ENCODE measurements at regions not wholly inside any gene's neighbourhood (a gene's known extent, or its start where the extent isn't known, plus 50 kb on each side); places are given as distances from the start of the nearest gene placed in this dataset.
"Not testable (repeated sequence)": the region's sequence is repeated elsewhere in the genome, so short reads cannot be mapped to it uniquely, and the experiment has no call there.

DNA sequence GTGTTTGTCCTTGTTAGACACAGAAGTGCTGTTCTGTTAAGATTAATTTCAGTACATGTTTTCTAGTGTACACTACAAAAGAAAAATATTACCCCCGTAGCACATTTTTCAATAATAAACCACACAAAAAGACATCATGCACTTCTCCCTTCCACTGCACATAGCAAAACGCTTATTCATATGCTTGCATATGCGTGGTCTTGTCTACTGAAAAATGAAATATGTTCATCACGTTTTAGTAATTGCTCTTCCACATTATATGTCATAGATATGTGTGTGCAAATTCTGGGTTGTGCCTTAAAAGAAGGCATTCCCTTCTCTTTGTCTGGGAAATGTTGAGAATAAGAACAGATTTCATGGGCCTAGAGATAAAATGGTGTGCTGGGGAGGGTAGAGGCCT is 353.9 kb downstream of the NSUN3 start:
- DNase-seq = no peak

DNA sequence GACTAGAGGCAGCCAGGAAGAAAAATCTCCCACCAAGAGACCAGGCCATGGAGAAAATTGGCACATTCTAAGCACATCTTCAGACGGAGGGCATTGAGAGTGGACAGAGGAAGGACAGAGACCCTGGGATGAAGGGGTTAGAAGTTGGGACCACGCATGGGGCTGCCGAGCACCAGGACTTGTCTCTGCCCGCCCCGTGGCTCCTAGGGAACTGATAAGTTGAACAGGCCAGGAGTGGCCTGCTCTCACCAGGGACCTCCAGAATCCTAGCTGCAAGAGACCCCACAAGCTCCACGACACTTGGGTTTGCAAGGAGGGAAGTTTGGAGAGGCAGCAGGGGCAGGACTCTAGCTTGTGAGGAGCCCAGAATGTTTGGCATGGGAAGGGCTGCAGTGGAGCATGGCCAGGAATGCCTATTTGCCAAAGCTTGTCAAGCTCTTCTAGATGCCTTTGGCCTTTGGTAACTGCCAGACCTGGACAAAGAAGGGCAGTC is 355.1 kb downstream of the NSUN3 start:
- no peak for DNase-seq

DNA sequence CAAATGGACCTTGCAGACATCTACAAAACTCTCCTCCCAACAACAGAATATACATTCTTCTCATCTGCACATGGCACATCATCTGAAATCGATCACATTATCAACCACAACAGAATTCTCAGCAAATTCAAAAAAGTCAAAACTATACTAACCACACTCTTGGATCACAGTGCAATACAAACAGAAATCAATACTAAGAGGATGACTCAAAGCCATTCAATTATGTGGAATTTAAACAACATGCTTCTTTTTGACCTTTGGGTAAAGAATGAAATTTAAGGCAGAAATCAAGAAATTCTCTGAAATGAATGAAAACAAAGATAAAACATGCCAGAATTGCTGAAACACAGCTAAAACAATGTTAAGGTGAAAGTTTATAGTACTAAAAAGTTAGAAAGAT is 358.1 kb downstream of the NSUN3 start:
- DNase-seq = no peak

DNA sequence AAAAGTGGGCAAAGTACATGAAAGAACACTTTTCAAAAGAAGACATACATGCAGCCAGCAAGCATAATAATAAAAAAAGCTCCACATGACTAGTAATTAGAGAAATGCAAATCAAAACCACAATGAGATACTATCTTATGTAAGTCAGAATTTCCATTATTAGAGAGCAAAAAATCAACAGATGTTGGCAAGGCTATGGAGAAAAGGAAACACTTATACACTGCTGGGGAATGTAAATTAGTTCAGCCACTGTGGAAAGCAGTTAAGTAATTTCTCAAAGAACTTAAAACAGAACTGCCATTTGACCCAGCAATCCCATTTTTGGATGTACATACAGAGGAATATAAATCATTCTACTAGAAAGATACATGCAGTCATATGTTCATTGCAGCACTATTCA is 360.7 kb downstream of the NSUN3 start:
- no peak for DNase-seq

DNA sequence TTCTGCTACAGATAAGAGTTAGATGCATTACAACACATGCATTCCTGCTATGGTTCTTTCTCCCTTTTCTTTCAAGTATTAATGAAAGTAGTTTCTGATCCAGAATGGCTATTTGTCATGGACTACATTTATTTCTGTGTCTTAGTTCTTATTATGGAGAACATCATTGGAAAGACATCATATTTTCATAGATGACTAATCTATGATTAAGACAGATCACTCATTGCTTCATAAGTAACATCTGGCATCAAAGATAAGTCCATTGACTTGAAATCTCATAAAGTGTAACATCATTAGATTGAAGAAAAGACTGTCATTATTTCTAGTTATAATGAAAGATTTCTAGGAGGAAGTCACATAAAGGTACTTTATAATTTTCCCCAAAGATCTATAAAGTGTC is 366.7 kb downstream of the NSUN3 start:
- DNase-seq = no peak

DNA sequence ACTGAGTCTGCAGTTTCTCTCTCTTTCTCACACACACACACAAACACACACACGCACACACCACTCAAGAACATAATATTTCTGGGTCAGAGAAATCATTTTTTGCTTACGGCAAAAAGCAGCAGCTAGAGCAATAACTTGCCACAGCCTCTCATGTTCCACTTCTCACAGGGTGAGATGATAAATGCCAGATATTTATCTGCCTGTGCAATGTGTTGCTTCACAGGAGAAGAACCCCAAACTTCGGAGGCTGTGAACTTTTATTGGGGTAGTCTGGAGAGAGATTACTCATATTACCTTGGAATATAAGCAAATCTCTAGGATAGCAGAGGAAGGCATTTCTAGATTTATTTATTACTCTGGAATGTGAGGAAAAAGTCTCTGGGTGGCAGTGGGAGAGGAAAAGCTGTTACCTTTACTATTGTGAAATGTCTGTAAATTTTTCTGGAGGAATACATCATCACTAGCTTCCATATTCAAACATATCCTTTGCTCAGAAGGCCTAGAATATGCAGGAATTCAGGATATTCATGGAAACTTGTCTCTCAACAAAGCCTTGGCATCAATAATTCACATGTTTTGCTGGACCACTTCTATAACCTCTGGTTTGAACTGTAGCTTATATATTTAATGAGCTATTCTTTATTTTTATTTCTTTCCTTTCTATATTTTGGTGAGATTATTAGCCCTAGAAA is 369.2 kb downstream of the NSUN3 start:
- DNase-seq = no peak

DNA sequence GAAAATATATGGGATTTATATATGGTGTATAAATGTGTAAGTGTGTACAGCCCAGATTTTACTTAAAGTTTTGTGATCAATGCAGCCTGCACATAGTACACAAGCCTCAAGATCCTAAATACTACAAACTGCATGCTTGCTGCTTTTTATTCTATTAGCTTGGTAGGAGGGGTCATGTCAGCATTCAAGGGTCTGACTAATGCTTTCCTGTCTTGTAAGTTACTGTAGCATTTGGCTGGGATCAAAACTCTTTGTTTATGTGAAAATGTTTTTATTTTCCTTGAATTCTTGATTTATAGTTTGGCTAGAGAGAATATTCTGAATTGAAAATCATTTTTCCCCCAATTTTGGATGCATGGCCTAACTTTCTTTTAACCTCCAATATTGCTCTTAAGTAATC is 370.9 kb downstream of the NSUN3 start:
- no peak for DNase-seq

DNA sequence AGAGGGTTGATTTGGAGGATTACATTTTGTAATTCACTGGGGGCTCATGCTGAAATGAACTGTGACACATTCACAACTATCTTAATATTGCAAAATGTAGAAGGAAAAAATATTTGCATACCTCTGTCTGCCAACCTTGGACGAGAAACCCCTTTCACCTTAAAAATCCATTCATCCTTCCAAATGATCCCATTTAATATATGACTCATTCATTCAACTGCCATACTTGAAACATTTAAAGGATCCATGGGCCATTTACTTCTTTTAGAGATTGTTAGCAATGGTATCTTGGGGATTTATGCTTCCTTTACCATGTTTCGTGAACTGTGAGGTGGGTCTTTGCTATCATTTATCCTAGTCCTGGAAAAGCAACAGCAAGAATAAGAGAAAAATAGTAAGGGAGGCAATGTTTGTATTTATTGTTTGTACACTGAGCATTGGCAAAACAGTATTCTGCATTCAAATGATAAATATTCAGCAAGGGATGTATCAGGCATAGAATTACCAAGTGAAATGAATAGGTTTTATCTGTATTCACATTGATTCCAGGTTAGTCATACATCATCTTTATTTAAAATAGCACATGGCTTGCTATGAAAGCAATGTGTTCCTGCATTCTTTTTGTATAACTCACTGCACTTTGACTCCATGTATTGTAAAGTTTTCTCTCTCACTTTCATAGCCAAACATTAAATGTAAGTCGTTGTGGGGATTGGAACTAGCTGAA is 378.1 kb downstream of the NSUN3 start:
- DNase-seq = no peak

DNA sequence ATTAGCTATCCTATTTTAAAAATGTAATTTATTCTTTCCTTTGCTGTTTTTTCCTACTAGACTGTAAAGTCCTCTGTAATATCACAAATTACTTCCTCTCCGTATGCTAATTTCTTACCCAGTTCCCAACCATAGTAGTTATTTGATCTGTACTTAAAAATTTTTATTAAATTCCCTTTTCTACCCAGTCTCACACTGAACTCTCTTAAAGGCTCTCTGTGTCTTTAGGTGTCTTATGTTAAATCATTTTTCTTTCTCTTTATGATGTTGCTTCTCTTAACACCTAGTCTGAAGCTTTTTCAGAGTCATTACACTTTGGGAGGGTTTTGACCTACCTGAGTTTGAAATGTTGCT is 378.6 kb downstream of the NSUN3 start:
- no peak for DNase-seq

DNA sequence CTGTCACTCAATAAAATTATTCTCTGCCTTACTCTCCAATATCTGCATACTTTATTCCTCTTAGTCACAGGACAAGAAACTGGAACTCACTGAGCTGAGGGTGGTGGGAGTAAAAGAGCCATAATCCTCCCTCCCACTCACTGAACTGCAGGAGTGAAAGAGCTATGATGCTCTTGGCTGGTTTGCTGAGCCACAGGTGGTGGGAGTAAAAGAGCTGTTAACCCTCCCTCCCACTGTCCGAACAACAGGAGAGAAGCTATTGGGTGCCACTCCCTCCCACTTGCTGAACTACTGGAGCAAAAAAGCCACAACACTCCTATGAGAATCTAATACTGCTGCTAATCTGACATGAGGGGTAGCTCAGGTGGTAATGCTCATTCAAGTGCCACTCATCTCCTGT is 391.0 kb downstream of the NSUN3 start:
- no peak for DNase-seq

DNA sequence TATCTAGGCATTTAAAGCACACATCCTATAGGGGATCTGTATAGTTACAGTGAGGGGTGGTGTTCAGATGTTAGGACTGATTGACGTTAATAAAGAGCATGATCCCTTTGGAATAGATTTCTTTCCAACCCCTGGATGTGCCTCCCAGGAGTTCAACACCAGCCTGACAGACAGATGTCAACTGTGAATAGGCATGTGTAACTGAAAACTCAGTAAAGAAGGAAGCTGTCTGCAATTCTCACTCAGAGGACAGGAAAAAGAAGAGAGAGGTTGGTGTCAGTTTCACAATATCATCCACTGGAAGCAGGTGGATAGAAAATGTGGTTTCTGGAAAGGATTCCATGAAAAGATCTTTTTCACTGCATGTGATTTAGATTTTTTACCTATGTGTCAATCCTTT is 396.3 kb downstream of the NSUN3 start:
- DNase-seq = no peak

DNA sequence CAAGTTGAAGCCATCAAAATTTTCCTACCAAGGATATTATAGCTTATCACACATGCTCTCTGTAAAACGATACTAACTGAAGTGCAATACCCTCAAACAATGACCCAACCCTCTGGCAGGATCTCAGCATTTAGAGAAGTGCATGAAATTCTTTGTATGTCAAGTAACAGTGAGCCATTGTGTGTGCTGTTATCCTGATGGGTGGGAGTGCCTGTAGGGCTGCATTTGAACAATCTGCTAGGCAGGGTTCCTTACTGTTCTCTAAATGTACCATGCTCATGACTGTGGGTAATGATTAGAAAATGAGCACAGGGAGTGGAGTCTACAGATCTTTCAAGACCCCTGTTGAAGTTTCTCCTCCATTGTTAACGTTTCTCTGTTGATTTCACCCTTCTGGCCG is 398.1 kb downstream of the NSUN3 start:
- no peak for DNase-seq

DNA sequence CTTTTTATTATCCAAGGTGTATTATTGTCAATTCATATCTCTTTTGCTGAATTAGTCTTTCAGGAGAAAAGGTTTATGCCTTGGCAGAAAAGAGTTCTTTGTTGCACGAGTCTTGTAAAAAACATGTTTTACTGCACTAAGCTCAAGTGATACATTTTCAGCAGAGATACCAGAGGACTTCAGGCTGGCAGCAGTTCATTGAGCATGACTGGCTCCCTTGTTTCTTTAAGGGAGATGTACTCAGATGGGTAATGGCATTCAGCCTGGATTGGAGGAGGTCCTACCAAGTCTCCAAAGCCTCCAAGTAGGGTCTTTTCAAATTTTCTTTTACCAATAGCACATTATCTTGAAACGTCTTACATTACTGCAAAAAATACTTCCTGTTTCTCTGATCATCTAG is 400.1 kb downstream of the NSUN3 start:
- no peak for DNase-seq

DNA sequence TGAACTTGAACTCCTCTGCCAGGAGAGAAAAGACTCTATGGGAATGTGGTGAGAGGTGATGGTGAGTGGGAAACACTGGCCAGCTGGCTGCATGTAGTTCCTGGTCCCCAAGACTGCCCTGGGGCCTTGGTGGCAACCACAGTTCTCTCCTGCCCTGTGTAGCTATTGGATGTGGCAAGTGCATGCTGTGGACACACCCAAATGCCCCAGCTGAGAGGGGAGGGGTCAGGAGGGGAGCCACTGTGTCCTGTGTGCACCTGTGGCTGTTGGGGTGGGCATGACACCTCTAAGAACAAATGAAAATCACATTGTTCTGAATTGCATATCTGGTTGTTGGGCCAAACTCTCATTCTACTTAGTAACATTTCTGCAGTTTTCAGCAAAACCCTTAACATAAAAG is 409.6 kb downstream of the NSUN3 start:
- no peak for DNase-seq

DNA sequence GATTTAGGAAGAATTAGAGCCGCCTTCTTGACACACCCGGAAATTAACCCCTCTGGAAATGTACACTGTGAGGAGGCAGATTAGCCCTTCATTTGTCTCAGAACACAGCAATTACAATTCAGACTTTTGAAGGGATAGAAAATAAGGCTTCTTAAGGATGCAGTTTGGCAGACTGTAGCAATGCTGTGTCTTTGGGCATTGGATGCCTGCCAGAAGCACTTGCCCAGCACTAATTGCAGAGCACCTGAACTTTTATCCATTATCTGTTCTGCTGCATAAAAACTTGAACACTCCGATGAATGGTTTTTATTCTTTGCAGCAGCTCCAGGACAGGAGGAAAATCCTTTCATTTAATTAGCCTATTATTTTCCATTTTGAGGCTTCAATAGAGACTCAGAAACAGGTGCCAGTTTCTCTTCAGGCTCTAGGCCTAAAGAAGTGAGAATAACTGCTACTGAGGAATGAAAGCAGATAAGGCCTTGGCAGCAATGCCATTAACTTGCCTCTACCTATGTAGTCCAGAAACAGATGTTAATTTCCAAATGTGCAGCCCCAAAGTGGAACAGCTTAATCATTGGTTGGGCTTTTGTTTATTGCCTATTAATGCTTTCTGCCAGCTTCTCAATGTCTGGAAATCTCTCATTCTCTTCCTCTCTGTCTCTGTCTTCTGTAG is 418.5 kb downstream of the NSUN3 start:
- DNase-seq = no peak

DNA sequence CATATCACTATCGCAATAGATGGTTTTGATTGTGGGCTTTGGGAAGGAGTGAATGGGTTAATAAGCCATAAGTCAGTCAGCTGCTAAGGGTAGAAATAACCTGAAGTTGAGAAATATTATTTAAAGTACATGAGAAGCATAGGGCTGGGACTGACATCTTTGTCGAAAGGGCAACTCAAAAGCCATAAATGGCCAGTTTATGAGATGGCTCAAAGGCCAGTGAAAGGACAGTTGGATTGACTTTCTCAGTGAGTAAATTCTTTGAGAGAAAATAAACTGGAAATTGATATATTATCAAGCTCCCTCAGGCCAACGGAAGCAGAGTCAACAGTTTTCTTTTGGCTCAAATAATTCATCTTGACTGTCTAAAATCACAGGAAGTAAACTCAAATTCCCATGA is 419.8 kb downstream of the NSUN3 start:
- DNase-seq = no peak

DNA sequence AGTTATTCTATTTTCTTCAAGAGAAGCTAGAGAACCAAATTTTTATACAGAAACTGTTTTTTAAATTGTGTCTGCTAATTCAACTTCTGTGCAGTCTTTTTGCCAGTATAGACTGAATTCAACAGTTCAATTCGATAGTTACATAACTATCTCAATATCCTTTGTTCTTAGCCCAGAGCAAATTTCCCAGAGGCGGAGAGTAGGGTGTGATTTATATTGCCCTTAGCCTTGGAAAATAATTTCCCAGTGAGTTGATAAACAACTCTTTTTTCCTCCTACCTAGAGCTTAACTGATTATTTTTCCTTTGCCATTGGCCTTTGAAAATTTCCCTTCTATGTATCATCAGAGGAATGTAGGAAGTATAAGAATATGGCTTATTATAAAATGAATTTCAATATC is 420.5 kb downstream of the NSUN3 start:
- DNase-seq = no peak

DNA sequence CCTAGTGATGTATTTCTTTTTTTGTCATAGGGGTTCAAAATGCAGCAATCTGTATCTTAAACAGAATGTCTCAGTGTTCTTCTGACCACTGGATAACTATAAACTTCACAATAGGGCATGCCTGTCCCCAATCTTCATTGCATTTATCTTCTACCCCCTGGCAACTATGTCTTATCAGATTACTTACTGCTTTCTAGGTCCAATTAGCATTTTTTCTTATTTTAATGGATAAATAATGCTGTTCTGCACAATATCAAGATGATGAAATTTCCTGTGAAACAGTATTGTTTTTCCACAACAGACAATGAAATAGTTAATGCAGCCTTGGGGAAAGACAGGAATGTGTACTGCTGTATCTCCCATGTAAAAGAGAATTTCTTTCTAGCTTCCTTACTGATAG is 432.1 kb downstream of the NSUN3 start:
- no peak for DNase-seq

DNA sequence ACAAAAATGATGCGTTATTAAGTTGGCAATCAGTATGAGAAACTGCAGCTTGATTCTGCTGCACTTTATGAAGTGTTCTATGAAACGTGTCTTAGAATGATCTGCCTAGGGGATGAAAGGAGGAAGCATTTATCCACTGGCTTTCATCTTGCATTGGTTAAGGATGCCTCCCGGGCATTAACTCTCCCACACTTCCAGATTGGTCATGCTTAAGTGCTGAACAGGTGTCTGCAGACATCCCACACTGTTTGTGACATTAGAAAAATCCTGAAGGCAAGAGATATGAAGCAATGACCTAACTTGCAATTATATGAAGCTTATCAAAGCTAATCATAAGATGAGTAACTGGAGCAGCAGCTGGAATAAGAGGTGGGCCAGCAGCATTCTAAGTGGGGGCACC is 437.3 kb downstream of the NSUN3 start:
- no peak for DNase-seq

DNA sequence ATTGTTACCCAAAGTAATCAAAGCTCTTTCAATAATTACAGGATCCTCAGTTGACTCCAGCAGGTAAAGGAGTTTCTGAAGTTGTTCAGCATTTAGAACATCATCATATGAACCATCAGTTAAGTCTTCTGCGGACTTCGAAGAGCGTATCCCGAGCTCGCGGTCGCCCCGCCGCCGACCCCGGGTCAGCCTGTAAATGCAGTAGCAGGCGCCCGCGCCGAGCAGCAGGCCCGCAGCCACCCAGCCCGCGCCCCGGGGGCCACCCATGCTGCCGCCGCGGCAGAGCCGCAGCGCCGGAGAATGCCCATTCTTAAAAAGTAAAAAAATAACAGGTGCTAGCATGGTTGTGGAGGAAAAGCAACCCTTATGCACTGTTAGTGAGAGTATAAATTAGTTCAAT is 444.5 kb downstream of the NSUN3 start:
- DNase-seq = not testable (repeated sequence)

DNA sequence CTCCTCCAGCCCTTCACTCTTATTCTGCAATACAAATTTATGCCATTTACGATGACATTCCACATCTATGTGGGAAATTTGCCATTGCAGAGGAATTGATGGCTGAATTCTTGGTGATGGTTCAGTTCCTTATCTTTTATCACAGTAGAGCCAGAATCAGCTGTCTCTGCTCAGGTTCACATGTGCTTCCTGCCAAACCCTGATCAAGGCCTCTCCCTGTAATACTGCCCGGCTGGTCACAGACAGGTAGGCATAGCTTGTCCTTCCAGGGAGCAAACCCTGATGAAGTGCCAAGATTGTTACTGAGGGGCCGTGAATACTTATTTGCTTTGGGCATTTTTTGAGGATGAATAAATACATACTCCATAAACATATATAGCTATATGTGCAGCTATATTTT is 450.0 kb downstream of the NSUN3 start:
- no peak for DNase-seq

DNA sequence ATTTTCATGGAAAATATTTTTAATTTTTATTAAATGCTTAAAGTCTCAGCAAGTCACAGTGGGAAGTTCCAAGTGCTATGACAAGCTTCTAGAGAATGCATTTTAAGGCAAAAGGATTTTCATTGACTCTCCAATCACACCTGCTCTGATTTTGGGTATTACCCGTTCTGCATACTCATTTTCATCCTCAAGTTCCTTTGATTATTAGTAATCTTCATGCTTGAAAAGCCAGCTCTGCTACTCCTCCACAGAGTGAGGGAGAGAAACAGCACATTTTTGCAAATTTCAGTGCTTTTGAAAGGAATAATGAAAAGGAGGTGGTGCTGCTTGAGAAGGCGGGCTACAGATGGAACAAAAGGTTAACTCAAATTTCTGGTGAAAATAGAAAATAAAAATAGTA is 450.7 kb downstream of the NSUN3 start:
- DNase-seq = no peak

DNA sequence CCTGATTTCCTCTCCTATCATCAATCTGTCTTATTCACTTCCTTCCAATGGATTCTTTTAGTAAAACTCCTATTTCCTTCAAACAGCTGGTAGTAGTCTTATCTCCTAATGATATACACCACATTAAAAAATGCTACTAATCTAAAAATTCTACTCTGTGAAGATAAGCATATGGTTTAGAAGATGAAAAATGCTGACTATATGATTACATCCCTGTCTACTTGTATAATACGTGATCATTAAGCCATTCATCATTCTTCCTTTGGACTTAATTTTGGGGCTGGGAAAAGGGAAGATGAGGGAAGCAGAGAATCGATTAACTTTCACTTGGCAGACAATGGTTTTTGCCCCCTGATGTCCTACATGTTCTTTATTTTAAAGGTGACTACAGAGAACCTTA is 453.1 kb downstream of the NSUN3 start:
- no peak for DNase-seq

DNA sequence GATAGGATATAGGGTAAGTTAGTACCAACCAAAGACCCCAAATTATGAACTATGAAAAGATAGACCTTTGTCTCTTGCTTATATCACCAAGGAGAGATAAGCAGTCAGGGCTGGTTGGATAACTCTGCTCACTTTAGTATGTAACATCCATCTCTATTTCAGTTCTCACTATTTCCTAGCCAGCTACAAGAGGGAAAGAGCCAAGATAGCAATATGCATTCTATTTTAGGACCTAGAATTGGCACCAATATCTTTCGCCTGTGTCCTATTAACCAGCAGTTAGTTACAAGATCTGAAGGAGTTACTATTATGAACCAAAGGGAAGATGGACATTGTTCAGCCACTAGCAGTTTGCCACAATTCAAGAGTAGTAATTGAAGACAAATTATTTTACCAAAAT is 457.5 kb downstream of the NSUN3 start:
- DNase-seq = no peak

Measured in CD4-positive, alpha-beta T cell treated with Interleukin-15 for 1 hour (primary cell).